Heart left ventricle (tissue), 13 donors: ENCODE measurements at regions not wholly inside any gene's neighbourhood (a gene's known extent, or its start where the extent isn't known, plus 50 kb on each side); places are given as distances from the start of the nearest gene placed in this dataset.

Source experiments
- POLR2A ChIP-seq, 2 donors: fragments of 450-650 bp; IDR thresholded peaks; one replicate each; pipeline ENCODE4 v1.6.1; 2017; ENCODE audit warnings: antibody characterized with exemption in 2 of 2, mild to moderate bottlenecking in 2 of 2, moderate library complexity in 2 of 2
- TF ChIP-seq, protein P1 (sequence below), 12 donors: fragments of 200-600 bp; sonication (generic) in 4 of 12; IDR thresholded peaks; one replicate each; pipeline versions ENCODE4 v1.5.0 to v1.8.0; 2018 to 2022; ENCODE audit warnings: antibody characterized with exemption in 12 of 12, mild to moderate bottlenecking in 5 of 12
- donor health status: ischemic (EF 13 %, LVEDD 7.1; RV severe dilation, severe dysfunction).
- donor health status: DM: no; HTN: yes; CAD: no.
- donor health status: DM: no; HTN: no; CAD: no.
- donor health status: ischemic (EF 25% LVEDD 6.9; RV normal size, moderate dysfunction).
- donor health status: ischemic (EF 25% LVEDD 5.7; RV mildly dilated, moderate dysfunction).
- donor health status: ischemic (EF 35%, LVEDD 5.7; RV mildly dilated, moderate dysfunction).
- donor health status: nonischemic (EF 11% LVEDD 7.7; RV severe dilation, severe dysfunction).
- donor health status: DM: yes; HTN: yes; CAD: no.
- donor health status: PGD.
- donor health status: ischemic (EF 29% LVEDD 5.4; RV normal size, mild dysfunction).
- donor health status: nonischemic (EF 23%, LVEDD 6.1; RV moderate dilation, normal function).

DNA sequence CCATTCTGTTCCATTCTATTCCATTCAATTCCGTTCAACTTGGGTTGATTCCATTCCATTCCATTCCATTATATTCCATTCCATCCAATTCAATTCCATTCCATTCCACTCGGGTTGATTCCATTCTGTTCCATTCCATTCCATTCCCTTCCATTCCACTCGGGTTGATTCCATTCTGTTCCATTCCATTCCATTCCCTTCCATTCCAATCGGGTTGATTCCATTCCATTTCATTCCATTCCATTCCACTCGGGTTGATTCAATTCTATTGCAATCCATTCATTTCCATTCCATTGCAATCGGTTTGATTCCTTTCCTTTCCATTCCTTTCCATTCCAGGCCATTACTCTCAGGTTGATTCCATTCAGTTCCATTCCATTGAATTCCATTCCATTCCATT, 1138.4 kb downstream of the RPIA start:
- TF ChIP-seq, protein P1, sequence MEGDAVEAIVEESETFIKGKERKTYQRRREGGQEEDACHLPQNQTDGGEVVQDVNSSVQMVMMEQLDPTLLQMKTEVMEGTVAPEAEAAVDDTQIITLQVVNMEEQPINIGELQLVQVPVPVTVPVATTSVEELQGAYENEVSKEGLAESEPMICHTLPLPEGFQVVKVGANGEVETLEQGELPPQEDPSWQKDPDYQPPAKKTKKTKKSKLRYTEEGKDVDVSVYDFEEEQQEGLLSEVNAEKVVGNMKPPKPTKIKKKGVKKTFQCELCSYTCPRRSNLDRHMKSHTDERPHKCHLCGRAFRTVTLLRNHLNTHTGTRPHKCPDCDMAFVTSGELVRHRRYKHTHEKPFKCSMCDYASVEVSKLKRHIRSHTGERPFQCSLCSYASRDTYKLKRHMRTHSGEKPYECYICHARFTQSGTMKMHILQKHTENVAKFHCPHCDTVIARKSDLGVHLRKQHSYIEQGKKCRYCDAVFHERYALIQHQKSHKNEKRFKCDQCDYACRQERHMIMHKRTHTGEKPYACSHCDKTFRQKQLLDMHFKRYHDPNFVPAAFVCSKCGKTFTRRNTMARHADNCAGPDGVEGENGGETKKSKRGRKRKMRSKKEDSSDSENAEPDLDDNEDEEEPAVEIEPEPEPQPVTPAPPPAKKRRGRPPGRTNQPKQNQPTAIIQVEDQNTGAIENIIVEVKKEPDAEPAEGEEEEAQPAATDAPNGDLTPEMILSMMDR (IDR thresholded peaks at IDR 0.05): no peak
- TF ChIP-seq POLR2A (IDR thresholded peaks at IDR 0.05): no peak
